Esophagus muscularis mucosa (tissue), 4 donors: ENCODE measurements at regions not wholly inside any gene's neighbourhood (a gene's known extent, or its start where the extent isn't known, plus 50 kb on each side); places are given as distances from the start of the nearest gene placed in this dataset.

Experiments used
- DNase-seq: peaks from one replicate; pipeline ENCODE4 v3.0.0-alpha.2; 2017; ENCODE audit errors: extremely low spot score
- H3K27ac ChIP-seq, 4 donors: fragments of 200-600 bp; sonication (generic); replicated peaks in 1 of 4; 1 replicate in 3 of 4; 2 replicates in 1 of 4; pipeline ENCODE4 v1.5.1; 2016 to 2019; ENCODE audit warnings: mild to moderate bottlenecking in 1 of 4
- H3K27me3 ChIP-seq, 4 donors: fragments of 200-600 bp; sonication (generic); one replicate each; pipeline versions ENCODE4 v1.5.1 to v1.6.0; 2016 to 2019
- H3K36me3 ChIP-seq, 4 donors: fragments of 200-600 bp; sonication (generic); one replicate each; pipeline ENCODE4 v1.5.1; 2016 to 2019
- H3K4me1 ChIP-seq, 4 donors: fragments of 200-600 bp; sonication (generic); one replicate each; pipeline ENCODE4 v1.5.1; 2016 to 2019
- H3K4me3 ChIP-seq, 4 donors: fragments of 200-600 bp; sonication (generic); 1 replicate in 2 of 4; 2 replicates in 2 of 4; pipeline ENCODE4 v1.5.1; 2016 to 2019; ENCODE audit warnings: mild to moderate bottlenecking in 4 of 4, moderate library complexity in 1 of 4
- H3K9me3 ChIP-seq, 4 donors: fragments of 200-600 bp; sonication (generic); 1 replicate in 3 of 4; 2 replicates in 1 of 4; pipeline ENCODE4 v1.5.1; 2016 to 2019
- EP300 ChIP-seq: sonication (generic); formaldehyde crosslinking; IDR thresholded peaks from one replicate; pipeline ENCODE4 v1.6.1; 2017; ENCODE audit warnings: antibody characterized with exemption
- POLR2A ChIP-seq: fragments of 450-650 bp; IDR thresholded peaks from one replicate; pipeline ENCODE4 v1.6.1; 2017; ENCODE audit warnings: antibody characterized with exemption, moderate library complexity, mild to moderate bottlenecking, low read depth
- POLR2AphosphoS5 ChIP-seq, 2 donors: sonication (generic); formaldehyde crosslinking; IDR thresholded peaks; one replicate each; pipeline ENCODE4 v1.6.1; 2017; ENCODE audit warnings: antibody characterized with exemption in 2 of 2
- WGBS: methylation state at CpG from one replicate; pipeline ENCODE4 v1.1.5; 2018; 5-methylcytosine and 5-hydroxymethylcytosine counted together
- intact Hi-C: fragments of 100-400 bp; cut with DNase I; formaldehyde crosslinking; loops from one replicate; pipeline ENCODE4 v1.15.1; 2023
- TF ChIP-seq, protein P1 (sequence below), 3 experiments: fragments of 200-600 bp in 2 of 3; fragments of 450-650 bp in 1 of 3; sonication (generic) in 2 of 3; IDR thresholded peaks; one replicate each; pipeline ENCODE4 v1.5.1; 2017 to 2019; ENCODE audit warnings: antibody characterized with exemption in 3 of 3, mild to moderate bottlenecking in 2 of 3, moderate library complexity in 1 of 3

GRCh38 chr4:75122424-75123014 lies 189.6 kb downstream of the PARM1 start:
- H3K4me3 ChIP-seq = no peak overlapping the region
- no peak overlapping the region for H3K27ac ChIP-seq
- H3K9me3 ChIP-seq = peaks cover 0 to 7% (median 0%) of the 10 kb centered on the region in 4 donors
- no peaks in the 10 kb centered on the region for H3K27me3 ChIP-seq
- intact Hi-C loops = no loop called here
- no peaks in the 10 kb centered on the region for H3K4me1 ChIP-seq
- TF ChIP-seq POLR2AphosphoS5 (IDR thresholded peaks at IDR 0.05) (no peak), POLR2A (no peak), EP300 (no peak)
- TF ChIP-seq, protein P1, sequence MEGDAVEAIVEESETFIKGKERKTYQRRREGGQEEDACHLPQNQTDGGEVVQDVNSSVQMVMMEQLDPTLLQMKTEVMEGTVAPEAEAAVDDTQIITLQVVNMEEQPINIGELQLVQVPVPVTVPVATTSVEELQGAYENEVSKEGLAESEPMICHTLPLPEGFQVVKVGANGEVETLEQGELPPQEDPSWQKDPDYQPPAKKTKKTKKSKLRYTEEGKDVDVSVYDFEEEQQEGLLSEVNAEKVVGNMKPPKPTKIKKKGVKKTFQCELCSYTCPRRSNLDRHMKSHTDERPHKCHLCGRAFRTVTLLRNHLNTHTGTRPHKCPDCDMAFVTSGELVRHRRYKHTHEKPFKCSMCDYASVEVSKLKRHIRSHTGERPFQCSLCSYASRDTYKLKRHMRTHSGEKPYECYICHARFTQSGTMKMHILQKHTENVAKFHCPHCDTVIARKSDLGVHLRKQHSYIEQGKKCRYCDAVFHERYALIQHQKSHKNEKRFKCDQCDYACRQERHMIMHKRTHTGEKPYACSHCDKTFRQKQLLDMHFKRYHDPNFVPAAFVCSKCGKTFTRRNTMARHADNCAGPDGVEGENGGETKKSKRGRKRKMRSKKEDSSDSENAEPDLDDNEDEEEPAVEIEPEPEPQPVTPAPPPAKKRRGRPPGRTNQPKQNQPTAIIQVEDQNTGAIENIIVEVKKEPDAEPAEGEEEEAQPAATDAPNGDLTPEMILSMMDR (IDR thresholded peaks at IDR 0.05) = no peak
- no peak for DNase-seq
- H3K36me3 ChIP-seq = no peaks in the 10 kb centered on the region

GRCh38 chr4:75118739-75119138 lies 185.8 kb downstream of the PARM1 start:
- no peak overlapping the region for H3K4me3 ChIP-seq
- TF ChIP-seq EP300 = no peak
- no peak for TF ChIP-seq POLR2AphosphoS5 (IDR thresholded peaks at IDR 0.05)
- H3K36me3 ChIP-seq = no peaks in the 10 kb centered on the region
- no peak overlapping the region for H3K27ac ChIP-seq
- 90% methylated on average over 4 of the region's 4 CpGs for WGBS
- no peaks in the 10 kb centered on the region for H3K27me3 ChIP-seq
- H3K9me3 ChIP-seq = peaks cover 0 to 7% (median 0%) of the 10 kb centered on the region in 4 donors
- no peak for DNase-seq
- no peaks in the 10 kb centered on the region for H3K4me1 ChIP-seq
- intact Hi-C loops = no loop called here

DNA sequence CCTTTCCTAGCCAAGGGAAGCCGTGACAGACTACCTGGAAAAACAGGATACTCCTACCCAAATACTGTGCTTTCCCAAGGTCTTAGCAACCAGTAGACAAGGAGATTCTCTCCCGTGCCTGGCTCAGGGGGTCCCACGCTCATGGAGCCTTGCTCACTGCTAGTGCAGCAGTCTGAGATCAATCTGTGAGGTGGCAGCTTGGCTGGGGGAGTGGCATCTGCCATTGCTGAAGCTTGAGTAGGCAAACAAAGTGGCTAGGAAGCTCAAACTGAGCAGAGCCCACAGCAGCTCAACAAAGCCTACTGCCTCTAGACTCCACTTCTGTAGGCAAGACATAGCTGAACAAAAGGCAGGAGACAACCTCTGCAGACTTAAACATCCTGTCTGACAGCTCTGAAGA lies 177.1 kb downstream of the PARM1 start:
- Histone ChIP-seq H3K9me3 (no peaks in the 10 kb centered on the region), H3K27me3 (no peaks in the 10 kb centered on the region), H3K27ac (no peak overlapping the region), H3K4me1 (no peaks in the 10 kb centered on the region), H3K36me3 (no peaks in the 10 kb centered on the region), H3K4me3 (no peak overlapping the region)
- TF ChIP-seq POLR2A (no peak), POLR2AphosphoS5 (IDR thresholded peaks at IDR 0.05) (no peak), EP300 (no peak)
- TF ChIP-seq, protein P1 (IDR thresholded peaks at IDR 0.05) = no peak
- 75% methylated on average over 2 of the region's 3 CpGs for WGBS
- intact Hi-C loops = no loop called here
- DNase-seq = no peak

DNA sequence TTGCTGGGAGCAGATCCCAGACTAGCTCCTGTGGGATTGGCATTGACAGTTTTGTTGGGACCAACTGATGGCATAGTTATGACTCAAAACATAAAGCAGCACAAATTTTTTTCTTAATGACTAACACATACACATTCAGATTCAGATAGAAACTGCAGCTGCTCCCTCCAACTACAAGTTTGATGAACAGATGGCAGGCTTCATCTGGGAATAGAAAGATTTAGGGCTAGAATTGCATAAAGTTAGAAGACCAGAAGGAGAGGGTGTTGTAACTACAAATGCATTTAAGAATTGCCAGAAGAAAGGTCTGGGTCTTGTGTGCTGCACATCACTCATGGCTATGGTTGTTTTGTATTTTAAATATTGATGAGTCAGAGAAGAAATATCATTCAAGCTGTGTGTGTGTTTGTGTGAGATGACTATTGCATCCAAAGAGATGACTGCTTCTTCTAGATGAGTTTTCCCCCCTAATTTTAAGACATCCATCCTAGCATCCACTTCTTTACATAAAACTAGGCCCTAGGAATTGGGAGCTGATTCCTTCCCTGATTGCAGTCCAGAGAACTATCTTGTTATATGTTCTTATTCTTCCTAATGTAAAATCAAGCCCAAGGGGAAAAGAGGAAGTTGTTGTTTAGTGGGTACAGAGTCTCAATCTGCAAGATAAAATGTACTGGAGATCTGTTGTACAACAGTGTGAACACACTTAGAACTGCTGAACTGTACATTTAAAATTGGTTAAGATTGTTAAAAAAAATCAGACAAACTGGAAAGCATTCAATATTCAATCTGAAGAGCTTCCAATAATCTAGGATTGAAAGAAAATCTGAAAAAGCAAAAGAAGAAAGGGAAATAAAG lies 175.1 kb downstream of the PARM1 start:
- intact Hi-C loops = no loop called here
- Histone ChIP-seq H3K27ac (no peak overlapping the region), H3K27me3 (no peaks in the 10 kb centered on the region), H3K36me3 (no peaks in the 10 kb centered on the region), H3K4me1 (no peaks in the 10 kb centered on the region), H3K9me3 (no peaks in the 10 kb centered on the region), H3K4me3 (no peak overlapping the region)
- TF ChIP-seq EP300 = no peak
- TF ChIP-seq, protein P1 (IDR thresholded peaks at IDR 0.05) = no peak
- no peak for TF ChIP-seq POLR2AphosphoS5 (IDR thresholded peaks at IDR 0.05)
- TF ChIP-seq POLR2A = no peak
- no peak for DNase-seq

DNA sequence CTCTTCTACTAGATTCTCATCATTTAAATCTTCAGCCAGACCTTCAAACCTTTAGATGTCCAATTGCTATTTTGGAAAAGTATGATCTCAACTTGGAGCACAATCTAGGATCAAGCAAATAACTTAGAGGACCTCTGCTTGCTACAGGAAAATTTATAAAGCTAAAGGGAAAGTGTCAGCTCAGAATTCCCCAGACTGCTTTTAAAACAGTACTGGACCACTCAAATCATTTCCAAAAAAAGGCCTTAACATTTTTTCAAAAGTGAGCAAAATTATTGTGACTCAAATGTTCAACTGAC lies 169.8 kb downstream of the PARM1 start:
- Histone ChIP-seq H3K4me3 (no peak overlapping the region), H3K9me3 (peaks cover 0 to 12% (median 3%) of the 10 kb centered on the region in 4 donors), H3K36me3 (no peaks in the 10 kb centered on the region), H3K4me1 (no peaks in the 10 kb centered on the region), H3K27me3 (no peaks in the 10 kb centered on the region), H3K27ac (no peak overlapping the region)
- DNase-seq = no peak
- TF ChIP-seq POLR2AphosphoS5 (IDR thresholded peaks at IDR 0.05) = no peak
- no peak for TF ChIP-seq EP300
- TF ChIP-seq, protein P1 (IDR thresholded peaks at IDR 0.05) = no peak
- no peak for TF ChIP-seq POLR2A
- intact Hi-C loops = no loop called here
